NOMO-1 treated with DMSO at 0.1 percent for 48 hours (cell line): ENCODE measurements at regions not wholly inside any gene's neighbourhood (a gene's known extent, or its start where the extent isn't known, plus 50 kb on each side); places are given as distances from the start of the nearest gene placed in this dataset.
"Not testable (repeated sequence)": the region's sequence is repeated elsewhere in the genome, so short reads cannot be mapped to it uniquely, and the experiment has no call there.

Source experiments
- DNase-seq: peaks from one replicate; lab custom pipeline; 2025; ENCODE audit not compliant: unreplicated experiment; lab: John Stamatoyannopoulos, UW

GRCh38 chr3:4218456-4219226, 84.5 kb upstream of the SETMAR start:
- DNase-seq, result no peak

GRCh38 chr3:4219227-4219568, 84.0 kb upstream of the SETMAR start:
- no peak for DNase-seq

DNA sequence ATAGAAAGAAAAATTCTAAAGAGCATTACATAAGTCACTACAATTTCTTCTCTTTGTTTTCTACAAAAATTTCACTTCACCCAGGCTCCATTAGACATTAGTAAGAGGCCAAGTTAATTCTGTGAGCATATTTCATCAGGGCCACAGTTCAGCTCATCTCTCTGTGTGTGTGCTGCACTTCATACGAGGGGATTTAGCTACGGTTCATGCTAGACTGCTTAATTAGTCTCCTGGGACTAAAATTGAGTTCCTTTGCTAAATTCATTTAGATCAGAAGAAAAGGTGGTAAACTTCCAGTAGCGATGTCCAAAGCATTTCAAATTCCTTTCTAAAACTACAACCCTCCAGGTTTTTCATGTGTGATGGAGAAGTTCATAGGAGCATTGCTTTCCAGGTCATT, 83.1 kb upstream of the SETMAR start:
- no peak for DNase-seq

GRCh38 chr3:4222574-4223175, 80.5 kb upstream of the SETMAR start:
- DNase-seq, result peak; percentile 73

GRCh38 chr3:4223777-4224176, 79.4 kb upstream of the SETMAR start:
- no peak for DNase-seq

DNA sequence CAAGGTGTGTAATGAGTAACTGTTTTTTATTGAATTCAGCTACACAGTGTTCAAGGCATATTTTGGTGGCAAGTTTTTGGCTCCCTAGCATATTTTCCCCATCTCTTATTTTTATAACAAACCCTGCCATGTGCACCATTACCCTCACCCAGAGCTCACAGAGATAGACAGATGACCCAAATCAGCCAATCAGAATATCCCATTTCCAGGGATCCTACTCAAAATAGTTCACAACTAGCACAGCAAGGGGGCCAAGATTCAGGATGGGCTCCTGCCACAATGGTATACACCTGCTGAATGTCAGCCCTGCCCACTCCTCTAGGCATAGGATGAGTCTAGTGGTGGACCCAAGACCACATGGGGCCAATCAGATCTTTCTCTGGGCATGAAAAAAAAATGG, 78.8 kb upstream of the SETMAR start:
- no peak for DNase-seq

GRCh38 chr3:4225005-4225471, 78.1 kb upstream of the SETMAR start:
- no peak for DNase-seq

DNA sequence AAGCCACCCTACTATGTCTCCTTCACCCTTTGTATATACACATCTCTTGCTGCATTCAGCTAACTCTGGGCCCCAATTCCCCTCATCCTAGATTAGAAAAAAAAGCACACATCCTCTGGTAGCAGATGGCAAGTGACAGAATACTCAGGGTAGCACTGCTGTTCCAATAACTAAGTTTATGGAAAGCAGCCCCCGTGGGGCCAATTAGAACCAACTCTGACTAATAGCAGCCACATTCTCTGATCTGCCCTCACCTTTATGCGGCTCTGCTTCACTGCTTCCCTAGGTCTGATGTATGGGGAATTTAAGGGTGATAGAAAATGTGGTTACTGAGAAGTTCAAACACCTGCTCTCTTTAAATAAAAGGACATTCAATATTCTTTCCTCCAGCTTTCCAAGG, 74.9 kb upstream of the SETMAR start:
- no peak for DNase-seq

DNA sequence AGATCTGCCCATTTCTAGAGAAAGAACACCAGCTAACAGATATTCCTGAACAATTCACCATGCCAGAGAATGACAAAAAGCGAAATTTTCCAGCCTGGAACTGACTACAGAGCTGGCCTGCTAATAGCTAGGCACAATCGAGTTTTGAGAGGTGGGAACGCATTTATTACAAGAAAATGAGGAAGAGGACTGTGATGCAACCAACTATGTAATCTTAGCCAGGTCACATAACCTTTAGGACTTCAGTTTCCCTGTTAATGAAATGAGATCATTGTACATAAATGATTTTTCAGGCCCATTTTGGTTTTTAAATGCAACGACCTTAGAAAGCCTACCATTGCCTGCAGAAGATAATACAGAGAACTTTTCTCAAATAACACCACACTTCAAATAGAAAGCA, 72.1 kb upstream of the SETMAR start:
- peak; percentile 85 for DNase-seq

- DNase-seq, result no peak
These were observed 70.4 kb upstream of the SETMAR start for GRCh38 chr3:4232798-4233197.

GRCh38 chr3:4233488-4233887, 69.7 kb upstream of the SETMAR start:
- DNase-seq, result peak; percentile 72

- no peak for DNase-seq
These were observed 68.3 kb upstream of the SETMAR start for GRCh38 chr3:4234889-4235288.

DNA sequence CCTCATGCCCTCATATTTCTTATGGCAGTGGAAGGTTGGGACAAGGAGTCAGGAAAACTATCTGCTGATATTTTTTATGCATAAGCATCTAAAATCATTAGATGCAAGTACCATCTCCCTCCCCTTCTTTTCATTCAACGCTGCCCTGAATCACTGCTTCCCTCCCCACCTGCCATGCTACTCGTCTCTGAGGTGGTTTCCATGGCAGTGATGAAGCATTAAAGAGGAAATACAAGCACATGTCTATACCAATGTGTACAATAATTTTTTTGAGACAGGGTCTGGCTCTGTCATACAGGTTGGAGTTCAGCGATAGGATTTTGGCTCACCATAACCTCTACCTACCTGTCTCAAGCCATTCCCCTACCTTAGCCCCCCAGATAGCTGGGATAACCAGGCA, 67.5 kb upstream of the SETMAR start:
- DNase-seq, result no peak

- DNase-seq, result no peak
These were observed 61.5 kb upstream of the SETMAR start for GRCh38 chr3:4241595-4242170.

GRCh38 chr3:4245671-4246070, 57.5 kb upstream of the SETMAR start:
- no peak for DNase-seq

GRCh38 chr3:4247391-4247790, 55.8 kb upstream of the SETMAR start:
- DNase-seq, result no peak

- no peak for DNase-seq
These were observed 53.1 kb upstream of the SETMAR start for GRCh38 chr3:4250064-4250463.

DNA sequence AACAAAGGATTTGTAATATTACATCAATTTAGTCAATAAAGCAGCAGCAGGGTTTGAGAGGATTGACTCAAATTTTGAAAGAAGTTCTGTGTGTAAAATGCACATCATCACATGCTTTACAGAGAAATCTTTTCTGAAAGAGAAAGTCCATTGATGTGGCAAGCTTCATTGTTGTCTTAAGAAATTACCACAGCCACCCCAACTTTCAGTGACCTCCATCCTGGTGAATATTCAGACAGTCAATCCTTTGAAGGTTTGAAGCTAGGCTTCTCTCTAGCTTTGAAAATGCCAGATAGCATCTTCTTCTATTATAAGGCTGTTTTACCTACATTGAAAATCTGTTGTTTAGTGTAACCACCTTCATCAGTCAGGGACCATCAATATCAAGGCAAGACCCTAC, 51.8 kb upstream of the SETMAR start:
- no peak for DNase-seq

DNA sequence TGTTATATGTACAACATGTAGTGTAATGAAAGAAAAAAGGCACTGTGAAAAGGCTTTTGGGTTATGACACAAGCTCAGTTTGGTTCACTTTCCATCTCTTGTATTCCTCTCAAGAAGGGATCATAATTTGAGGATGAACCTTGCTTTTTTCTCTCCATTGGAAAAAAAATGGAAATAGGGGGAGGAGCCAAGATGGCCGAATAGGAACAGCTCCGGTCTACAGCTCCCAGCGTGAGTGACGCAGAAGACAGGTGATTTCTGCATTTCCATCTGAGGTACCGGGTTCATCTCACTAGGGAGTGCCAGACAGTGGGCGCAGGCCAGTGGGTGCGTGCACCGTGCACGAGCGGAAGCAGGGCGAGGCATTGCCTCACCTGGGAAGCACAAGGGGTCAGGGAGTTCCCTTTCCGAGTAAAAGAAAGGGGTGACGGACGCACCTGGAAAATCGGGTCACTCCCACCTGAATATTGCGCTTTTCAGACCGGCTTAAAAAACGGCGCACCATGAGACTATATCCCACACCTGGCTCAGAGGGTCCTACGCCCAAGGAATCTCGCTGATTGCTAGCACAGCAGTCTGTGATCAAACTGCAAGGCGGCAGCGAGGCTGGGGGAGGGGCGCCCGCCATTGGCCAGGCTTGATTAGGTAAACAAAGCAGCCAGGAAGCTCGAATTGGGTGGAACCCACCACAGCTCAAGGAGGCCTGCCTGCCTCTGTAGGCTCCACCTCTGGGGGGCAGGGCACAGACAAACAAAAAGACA, 49.9 kb upstream of the SETMAR start:
- DNase-seq, result not testable (repeated sequence)
